HG02588 (cell line): ENCODE measurements at regions not wholly inside any gene's neighbourhood (a gene's known extent, or its start where the extent isn't known, plus 50 kb on each side); places are given as distances from the start of the nearest gene placed in this dataset.

ENCODE experiments used
- ATAC-seq: cut with Tn5 transposase; IDR thresholded peaks from one replicate; pipeline ENCODE4 v1.9.1; 2021; ENCODE audit warnings: mild to moderate bottlenecking, moderate library complexity; ENCODE audit not compliant: unreplicated experiment

DNA sequence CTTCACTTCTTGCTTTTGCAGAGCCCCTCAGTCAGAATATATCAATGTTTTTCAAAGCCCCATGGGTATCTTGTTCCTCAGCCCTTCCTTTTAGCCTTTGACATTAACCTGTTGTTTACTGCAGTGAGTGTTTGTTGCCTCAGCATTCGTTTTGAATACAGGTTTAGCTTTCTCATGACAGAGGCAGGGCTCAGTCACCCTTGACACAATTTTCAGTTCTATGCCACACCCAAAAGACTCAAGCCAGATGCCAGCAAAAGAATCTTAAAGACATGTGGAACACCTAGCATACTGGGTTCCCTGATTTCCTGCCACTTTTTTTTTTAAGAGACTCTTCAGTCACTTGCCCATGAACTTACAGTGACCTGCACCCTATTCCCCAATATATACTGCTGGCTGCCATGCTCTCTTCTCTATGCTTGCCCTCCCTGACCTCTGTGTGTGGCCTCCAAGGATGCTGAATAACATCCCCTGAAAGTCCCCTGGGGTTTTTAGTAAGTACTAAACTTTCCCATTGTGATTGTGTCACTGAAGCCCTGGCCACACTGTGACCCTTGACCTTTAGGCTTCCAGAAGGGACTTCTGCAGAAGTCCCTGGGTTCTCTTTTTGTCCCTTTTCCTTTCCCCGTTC, 1225.5 kb downstream of the TBC1D22A start:
- no peak for ATAC-seq

DNA sequence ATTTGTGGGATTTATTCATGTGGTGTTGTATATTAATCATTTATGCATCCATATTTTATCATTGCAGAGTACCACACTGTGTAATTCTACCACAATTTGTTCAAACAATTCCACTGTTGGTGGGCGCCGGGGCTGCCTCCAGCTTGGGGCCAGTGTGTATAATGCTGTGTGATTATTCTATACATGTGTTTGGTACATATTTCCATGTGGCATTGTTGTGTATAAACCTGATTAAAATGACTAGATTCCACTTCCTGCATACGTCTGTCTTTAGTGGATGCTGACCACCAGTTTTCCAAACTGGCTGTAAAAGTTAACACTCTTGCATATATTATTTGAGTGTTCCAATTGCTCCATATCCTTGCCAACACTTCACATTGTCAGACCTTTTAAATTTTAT, 1213.8 kb downstream of the TBC1D22A start:
- ATAC-seq = no peak

DNA sequence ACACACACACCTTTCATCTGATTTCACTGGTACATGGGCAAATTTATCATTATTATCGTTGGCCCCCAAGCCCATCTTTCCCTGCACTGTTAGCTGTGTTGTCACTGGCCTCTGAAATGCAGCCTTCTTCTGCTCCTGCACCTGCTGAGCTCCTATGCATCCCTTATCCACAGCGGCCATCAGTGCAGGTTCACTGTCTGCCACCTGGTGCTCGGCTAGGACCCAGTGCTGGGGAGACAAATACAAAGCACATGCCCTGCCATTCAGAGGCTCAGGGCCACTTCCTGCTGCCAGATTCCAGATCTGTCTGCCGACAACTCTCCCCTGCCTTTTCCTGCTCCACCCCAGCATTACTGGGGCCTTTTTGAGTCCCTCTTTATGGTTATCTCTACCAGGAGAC, 1205.4 kb downstream of the TBC1D22A start:
- no peak for ATAC-seq

DNA sequence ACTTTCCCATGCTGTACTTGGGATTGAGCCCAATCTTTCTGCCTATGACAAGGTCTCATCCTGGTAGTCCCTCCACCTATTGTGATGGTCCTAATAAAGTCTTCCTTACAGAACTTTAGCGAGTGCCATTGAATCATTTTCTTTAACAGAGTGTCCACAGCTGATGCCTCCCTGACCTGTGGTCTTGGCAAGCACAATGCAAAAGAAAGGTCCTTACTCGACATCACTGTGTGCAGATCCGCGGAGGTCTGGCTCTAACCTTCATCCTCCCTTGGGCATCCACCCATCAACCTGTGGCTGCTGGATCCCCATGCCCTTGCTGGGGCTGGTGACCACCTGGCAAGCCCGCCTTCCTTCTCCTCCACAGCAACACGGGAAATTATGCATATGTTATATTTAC, 1203.9 kb downstream of the TBC1D22A start:
- ATAC-seq = no peak

DNA sequence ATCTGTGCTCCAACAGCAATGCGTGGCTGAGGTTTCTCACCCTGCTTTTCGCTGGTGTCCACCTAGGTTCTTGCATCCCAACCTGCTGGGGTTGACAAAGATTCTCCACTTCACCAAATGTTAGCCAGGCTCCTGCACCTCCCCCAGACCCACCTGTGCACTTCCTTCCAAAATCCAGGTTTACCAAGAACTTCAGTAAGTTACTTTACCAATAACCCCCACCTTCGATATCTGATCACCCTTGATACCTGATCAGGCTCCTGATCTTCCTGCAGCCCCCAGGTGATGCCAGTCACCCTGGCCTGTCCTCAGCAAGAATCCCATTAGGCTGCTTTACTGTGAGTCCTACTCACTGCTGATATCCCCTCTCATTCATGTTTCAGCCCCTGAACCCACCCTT, 1203.4 kb downstream of the TBC1D22A start:
- ATAC-seq = no peak

DNA sequence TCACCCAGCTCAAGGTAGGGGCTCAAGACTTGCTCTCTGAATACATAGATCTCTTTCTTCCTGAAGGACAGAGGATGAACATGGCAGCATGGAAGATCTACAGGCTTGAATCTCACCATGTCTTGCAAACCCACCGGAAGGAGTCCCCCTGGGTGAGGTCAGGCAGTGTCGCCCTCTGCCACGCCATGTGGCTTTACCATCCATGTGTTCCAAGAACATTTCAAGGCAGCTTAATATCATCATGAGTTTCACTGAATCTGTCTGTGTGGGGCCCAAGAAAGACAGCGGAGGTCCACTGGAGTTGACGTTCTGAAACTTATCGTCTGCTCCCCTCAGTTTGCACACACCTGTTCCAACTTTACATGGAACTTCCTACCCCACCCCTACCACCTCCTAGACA, 1202.6 kb downstream of the TBC1D22A start:
- no peak for ATAC-seq

DNA sequence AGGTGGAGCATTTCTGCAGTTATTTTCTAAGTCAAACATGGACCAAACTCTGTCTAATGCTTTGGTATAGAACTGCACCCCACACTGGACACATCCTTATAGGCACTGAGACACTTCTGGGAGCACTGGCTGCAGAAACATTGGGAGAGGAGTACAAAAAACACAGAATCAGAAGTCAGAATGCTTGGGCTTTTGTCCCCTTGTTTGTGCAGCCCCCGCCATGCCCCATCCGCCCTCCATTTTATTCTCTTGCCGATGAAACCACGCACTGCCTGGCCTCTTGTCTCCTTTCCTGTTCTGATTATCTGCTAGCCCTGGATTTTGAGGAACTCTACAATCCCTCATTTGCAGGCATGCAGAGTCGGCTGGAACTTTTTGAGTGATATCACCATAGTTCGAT, 1201.2 kb downstream of the TBC1D22A start:
- no peak for ATAC-seq

DNA sequence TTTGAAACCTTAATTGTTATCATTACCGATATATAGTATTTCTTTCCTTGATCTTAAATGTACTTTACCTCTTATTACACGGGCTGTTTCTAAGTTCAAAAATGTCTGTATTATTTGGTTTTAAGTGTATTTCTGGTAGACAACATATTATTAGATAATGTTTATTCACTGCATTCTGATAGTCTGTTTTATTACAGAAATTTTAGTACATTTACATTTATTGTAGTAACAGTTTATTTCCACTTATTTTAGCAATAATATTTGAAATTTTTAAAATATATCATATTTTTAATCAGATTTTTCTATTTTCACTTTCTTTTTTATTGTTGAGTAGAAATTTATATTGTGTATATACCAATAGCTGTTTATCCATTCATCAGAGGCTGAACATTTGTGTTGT, 1195.2 kb downstream of the TBC1D22A start:
- no peak for ATAC-seq

DNA sequence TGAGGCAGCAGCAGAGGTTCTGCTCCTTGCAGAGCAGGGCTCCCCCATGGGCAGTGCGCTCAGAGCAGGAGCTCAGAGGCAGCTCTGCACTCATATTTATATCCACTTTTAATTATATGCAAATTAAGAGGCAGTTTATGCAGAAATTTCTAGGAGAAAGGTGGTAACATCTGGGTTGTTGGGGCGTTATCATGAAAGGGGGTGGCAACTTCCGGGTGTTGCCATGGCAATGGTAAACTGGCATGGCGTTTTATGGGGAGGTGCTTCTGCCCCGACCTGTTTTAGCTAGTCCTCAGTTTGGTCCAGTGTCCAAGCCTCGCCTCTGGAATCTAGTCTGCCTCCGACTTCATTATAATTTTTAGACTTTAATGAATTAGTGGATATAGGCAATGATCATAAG, 1191.7 kb downstream of the TBC1D22A start:
- ATAC-seq = no peak

DNA sequence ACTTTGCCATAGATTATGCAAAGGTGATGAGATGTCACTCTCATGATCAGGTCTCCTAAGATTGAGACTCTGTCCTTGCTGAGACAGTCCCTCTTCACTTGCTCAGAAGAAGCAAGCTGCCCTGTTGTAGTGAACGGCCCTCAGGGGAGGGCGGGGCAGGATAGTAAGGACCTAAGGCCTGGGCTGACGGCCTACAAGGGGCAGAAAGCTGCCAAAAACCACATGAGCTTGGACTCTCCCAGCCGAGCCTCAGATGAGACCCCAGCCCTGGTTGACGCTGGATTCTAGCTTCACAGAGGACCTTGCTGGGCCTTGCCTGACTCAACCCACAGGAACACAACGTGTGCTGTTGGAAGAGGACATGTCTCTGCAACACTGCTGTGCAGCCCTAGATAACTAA, 1182.5 kb downstream of the TBC1D22A start:
- ATAC-seq = no peak

DNA sequence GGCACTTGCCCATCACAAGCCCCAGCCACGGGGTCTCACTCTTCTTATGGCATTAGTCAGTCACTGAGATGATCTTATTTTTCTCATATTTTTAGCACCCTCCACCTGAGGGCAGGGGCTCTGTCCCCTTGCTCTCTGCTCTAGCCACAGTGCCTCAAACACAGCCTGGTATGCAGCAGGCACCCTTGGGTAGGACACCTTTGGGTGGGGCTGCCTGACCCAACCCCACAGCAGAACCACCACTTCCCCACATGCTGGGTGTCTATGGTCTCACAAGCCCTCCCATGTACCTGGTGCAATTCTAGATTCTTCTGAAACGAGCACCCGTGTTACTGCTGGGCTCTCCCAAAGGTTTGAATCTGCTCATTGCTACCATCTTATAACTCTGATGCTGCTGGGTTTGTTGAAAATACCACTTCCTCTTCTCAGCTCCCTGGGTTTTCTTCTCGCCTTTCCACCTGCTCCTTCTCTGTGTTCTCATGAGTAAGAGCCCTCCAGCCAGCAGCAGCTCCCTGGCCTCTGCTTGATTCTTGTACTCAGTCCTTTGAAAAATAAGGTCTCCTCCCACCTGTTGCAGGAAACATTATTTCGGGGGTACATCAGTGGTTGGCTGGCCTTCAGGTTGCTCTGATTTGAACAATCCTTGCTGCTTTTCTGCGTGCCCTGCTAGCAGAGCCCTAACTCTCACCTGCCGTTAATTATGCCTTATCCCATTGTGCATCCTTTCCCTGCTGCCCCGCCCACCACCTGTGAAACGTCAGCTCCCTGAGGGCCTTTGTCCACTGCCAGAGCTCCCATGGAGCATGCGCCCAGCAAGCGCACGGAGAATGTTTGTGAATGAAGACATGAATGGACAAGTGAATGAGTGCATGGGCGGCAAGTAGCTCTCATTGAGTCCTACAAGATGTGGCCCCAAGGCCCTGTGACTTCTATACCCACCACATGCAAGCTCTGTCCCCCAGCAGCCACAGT, 1181.6 kb downstream of the TBC1D22A start:
- no peak for ATAC-seq

DNA sequence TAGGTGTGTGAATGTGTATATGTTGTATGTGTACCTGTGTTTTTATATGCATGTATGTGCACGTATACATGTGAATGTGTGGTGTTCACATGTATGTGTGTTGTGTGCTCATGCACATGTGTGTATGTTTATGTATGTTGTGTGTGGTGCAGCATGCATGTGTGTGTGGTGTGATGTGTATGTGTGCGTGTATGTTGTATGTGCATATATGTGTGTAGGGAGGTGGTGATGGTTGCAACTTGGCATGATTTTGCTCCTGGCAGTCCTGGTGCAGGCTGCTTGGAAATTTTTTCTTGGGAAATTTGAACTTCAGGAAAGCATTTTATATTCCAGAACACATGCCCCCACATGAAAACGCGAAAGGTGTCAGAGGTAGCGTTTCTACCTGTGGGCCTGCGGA, 1177.8 kb downstream of the TBC1D22A start:
- ATAC-seq = no peak

DNA sequence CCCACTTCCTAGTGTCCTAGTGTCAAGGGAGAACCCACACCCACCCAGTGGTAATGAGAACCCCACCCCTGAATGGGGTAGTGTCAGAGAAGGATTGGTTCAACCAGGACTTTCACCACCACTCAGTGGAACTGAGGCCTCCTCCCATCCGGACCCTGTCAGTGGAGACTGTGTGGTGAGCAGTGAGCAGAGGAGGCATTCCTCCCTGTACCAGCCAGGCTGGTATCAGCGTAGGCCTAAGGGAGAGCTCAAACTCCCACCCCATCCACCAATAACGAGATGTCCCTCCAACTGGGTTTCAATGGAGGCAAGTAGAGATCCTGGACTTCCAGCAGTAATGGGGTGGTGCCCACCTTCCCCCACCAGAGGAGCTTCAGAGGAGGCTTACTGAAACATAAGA, 1171.4 kb downstream of the TBC1D22A start:
- ATAC-seq = no peak

DNA sequence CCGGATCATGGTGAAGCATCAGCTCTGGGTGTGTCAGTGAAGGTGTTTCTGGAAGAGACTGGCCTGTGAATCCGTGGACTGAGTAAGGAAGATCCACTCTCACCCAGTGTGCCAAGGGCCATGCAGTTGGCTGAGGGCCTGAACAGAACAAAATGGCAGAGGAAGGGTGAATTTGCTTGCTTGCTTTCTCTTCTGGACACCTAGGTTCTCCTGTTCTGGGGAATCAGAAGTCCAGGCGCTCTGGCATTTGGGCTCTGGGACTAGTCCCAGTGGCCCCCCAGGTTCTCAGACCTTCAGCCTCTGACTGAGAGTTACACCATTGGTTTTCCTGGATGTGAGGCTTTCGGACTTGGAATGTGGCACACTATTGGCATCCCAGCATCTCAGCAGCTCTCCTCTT, 1170.8 kb downstream of the TBC1D22A start:
- no peak for ATAC-seq

DNA sequence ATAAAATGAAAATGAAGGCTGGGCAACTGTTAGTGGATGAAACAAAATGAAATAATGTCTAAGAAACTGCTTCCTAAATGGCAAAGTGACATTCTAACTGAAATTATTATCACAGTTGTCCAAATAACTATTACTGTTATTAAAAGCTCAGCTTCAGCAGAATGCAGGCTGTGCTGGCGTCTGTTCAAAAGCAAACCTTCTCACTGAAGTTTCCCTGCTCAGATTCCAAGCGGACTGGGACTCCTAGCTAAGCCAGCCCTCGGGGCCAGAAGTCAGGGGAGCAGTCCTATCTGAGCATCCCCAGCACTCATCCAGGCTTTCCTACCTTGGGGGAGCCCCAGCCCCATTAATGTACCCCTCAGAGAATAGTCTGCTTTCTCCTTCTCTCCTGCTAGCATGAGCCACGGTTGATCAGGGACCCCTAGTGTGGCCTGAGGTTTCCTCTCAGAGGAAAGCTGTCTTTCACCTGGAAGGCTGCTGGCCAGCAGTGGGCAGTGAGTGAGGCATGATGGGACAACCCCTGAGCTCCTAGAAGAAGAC, 1167.3 kb downstream of the TBC1D22A start:
- no peak for ATAC-seq

DNA sequence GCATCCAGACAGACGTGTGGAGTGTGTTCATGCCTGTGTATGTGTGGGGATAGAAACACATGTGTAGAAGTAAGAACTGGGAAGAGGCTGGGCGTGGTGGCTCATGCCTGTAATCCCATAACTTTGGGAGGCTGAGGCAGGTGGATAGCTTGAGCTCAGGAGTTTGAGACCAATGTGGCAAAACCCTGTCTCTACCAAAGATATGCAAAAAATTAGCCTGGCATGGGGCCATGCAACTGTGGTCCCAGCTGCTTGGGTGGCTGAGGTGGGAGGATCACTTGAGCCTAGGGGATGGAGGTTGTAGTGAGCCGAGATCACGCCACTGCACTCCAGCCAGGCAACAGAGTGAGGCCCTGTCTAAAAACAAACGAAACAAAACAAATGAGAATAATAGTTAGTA, 1166.6 kb downstream of the TBC1D22A start:
- ATAC-seq = no peak

DNA sequence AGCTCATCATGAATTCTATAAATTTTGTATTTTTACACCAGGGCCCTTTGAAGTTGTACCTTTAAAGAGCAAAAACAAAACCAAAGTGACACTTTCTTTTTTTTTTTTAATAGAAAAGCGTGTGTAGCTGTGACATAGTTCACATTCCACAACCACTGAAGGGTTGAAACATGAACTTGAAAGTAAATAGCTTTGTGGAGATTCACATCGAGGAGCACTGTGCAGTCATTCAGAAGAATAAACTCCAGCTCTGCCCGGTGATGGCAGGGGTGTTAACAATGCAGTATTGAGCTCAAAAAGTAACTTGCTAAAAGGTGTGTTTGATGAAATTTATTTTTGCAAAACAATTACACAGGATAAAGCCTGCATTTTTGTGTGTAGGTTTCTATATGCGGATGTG, 1166.2 kb downstream of the TBC1D22A start:
- no peak for ATAC-seq

DNA sequence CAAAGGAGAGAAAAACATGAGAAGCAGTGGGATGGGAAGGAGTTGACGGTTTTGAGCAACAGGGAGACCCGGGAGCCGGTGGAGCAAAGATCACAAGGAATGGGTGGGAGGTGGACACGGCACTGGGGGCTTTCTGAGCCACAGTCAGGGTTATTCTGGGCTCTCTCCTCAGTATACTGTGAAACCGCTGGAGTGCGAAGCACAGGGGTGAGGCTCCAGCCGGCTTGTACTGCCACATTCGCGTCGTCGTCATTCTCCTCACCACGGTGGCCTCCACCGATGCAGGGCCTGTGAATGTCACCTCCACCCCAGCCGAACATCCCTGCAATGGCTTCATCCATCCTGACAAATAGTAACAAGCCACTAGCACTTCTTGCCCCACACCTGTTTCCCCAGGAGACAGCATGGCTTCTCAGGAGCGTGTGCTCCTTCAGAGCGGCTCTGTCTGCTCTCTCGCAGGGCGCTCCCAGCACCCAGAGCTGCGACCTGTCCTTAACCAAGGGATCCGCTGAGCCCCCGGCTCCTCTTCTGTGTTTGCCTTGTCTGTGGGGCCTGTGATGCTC, 1165.3 kb downstream of the TBC1D22A start:
- no peak for ATAC-seq

DNA sequence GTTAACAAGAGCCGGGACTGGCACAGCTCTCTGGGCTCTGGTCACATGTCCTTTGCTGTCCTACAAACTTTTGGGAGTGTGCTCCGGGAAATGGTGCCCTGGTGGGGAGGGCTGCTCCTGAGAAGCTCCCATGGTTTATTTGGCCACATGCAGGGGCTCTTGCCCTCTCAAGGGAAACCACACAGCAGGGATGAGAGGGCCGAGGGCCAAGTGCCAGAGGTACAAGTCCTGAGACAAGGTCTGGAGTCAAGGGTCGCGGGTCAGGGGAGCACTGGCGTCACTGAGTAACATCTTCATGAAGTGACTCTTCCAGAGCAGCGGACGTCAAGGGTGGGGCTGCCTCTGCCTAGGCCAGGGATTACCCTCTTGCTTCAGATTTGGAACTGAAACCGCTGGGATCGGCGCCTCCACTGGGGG, 1160.6 kb downstream of the TBC1D22A start:
- ATAC-seq = no peak

DNA sequence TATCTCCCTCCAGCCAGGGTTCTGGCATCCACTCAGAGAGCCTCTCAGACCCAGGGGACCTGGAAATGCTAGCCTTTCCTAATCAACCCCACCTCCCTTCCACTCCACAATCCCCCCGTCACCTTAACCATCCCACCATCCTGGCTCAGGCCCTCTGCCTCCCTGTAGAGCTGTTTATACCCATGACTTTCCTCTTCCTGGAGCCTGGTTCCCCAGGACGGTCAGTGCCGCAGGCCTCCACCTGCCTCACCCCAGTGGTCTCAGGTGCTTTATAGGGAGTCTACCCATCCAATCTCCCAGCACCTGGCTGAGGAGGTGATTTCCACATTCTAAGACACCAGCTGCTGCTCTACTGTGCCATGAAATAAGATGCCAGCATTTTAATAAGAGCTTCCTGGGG, 1159.5 kb downstream of the TBC1D22A start:
- no peak for ATAC-seq

DNA sequence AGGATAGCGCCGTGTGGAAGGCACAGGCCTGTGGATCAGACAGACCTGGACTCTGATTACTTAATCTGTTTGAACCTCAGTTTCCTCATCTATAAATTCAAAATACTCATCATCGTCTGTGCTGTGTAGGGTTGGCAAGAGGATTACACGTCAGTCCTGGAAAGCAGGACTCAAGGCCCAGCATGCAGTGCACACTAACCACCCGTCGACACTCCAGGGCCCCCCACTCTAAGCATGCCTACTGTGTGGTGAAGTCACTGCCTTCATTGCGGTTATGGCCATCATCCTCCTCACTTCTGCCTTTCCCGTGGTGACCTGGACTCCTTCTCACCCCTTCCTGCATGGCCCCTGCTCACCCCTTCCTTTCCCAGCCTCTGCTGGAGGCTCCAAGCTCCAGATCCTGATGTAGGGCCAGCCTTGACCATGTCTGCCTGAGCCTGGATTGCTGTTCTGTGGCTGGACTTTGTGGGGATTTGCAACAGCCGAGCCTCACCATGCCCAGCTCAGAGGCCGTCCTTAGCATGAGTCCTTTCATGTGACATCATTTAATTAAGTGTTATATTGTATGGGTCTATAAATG, 1158.0 kb downstream of the TBC1D22A start:
- no peak for ATAC-seq
